Activated T-cell treated with anti-CD3 and anti-CD28 coated beads for 1 hour (primary cell): ENCODE measurements at regions not wholly inside any gene's neighbourhood (a gene's known extent, or its start where the extent isn't known, plus 50 kb on each side); places are given as distances from the start of the nearest gene placed in this dataset.
"Not testable (repeated sequence)": the region's sequence is repeated elsewhere in the genome, so short reads cannot be mapped to it uniquely, and the experiment has no call there.

Experiments
- DNase-seq: peaks from one replicate; pipeline ENCODE4 v3.0.0-alpha.2; 2020; ENCODE audit warnings: low read depth

- DNase-seq, result no peak
These were observed 281.0 kb upstream of the MAOA start for GRCh38 chrX:43375136-43375535.

GRCh38 chrX:43380704-43381103 lies 275.4 kb upstream of the MAOA start:
- no peak for DNase-seq

GRCh38 chrX:43386875-43387274 lies 269.2 kb upstream of the MAOA start:
- DNase-seq, result no peak

- DNase-seq, result no peak
These were observed 250.9 kb upstream of the MAOA start for GRCh38 chrX:43405191-43405590.

GRCh38 chrX:43423876-43424275 lies 232.2 kb upstream of the MAOA start:
- no peak for DNase-seq

GRCh38 chrX:43436517-43436916 lies 219.6 kb upstream of the MAOA start:
- no peak for DNase-seq

GRCh38 chrX:43446752-43447151 lies 209.3 kb upstream of the MAOA start:
- DNase-seq, result no peak

GRCh38 chrX:43448688-43449087 lies 207.4 kb upstream of the MAOA start:
- DNase-seq, result no peak

- no peak for DNase-seq
These were observed 205.7 kb upstream of the MAOA start for GRCh38 chrX:43450355-43450754.

GRCh38 chrX:43451976-43452686 lies 204.0 kb upstream of the MAOA start:
- not testable (repeated sequence) for DNase-seq

- DNase-seq, result no peak
These were observed 200.0 kb upstream of the MAOA start for GRCh38 chrX:43456063-43456462.

- no peak for DNase-seq
These were observed 199.2 kb upstream of the MAOA start for GRCh38 chrX:43456906-43457305.

- DNase-seq, result no peak
These were observed 188.4 kb upstream of the MAOA start for GRCh38 chrX:43467608-43468234.

- DNase-seq, result no peak
These were observed 186.6 kb upstream of the MAOA start for GRCh38 chrX:43469391-43470054.

- DNase-seq, result no peak
These were observed 181.8 kb upstream of the MAOA start for GRCh38 chrX:43474321-43474720.

- DNase-seq, result no peak
These were observed 177.0 kb upstream of the MAOA start for GRCh38 chrX:43479070-43479469.

- no peak for DNase-seq
These were observed 176.2 kb upstream of the MAOA start for GRCh38 chrX:43479850-43480249.

- no peak for DNase-seq
These were observed 174.5 kb upstream of the MAOA start for GRCh38 chrX:43481576-43481975.

- no peak for DNase-seq
These were observed 162.3 kb upstream of the MAOA start for GRCh38 chrX:43493756-43494155.

GRCh38 chrX:43500246-43500645 lies 155.9 kb upstream of the MAOA start:
- no peak for DNase-seq

GRCh38 chrX:43500996-43501694 lies 155.0 kb upstream of the MAOA start:
- DNase-seq, result no peak

GRCh38 chrX:43504394-43504793 lies 151.7 kb upstream of the MAOA start:
- DNase-seq, result no peak

GRCh38 chrX:43505769-43506168 lies 150.3 kb upstream of the MAOA start:
- no peak for DNase-seq
